Medulla oblongata (tissue), 1 donor: ENCODE measurements at regions not wholly inside any gene's neighbourhood (a gene's known extent, or its start where the extent isn't known, plus 50 kb on each side); places are given as distances from the start of the nearest gene placed in this dataset.
"Not testable (repeated sequence)": the region's sequence is repeated elsewhere in the genome, so short reads cannot be mapped to it uniquely, and the experiment has no call there.

Experiments used
- DNase-seq: peaks from one replicate; pipeline ENCODE4 v3.0.0-alpha.2; 2015; ENCODE audit errors: extremely low spot score

- DNase-seq: no peak
These were observed 119.6 kb upstream of the BRWD3 start for GRCh38 chrX:80929251-80929650.

- DNase-seq: no peak
These were observed 108.2 kb upstream of the BRWD3 start for GRCh38 chrX:80917919-80918318.

GRCh38 chrX:80912351-80912750, 102.7 kb upstream of the BRWD3 start:
- not testable (repeated sequence) for DNase-seq

- DNase-seq: peak; percentile 5
These were observed 70.2 kb upstream of the BRWD3 start for GRCh38 chrX:80879916-80880315.

GRCh38 chrX:80879143-80879542, 69.5 kb upstream of the BRWD3 start:
- DNase-seq: peak; percentile 27

- peak; percentile 35 for DNase-seq
These were observed 67.2 kb upstream of the BRWD3 start for GRCh38 chrX:80876877-80877276.
